22Rv1 (cell line): ENCODE measurements at regions not wholly inside any gene's neighbourhood (a gene's known extent, or its start where the extent isn't known, plus 50 kb on each side); places are given as distances from the start of the nearest gene placed in this dataset.

Experiments used
- CTCF ChIP-seq: fragments of 450-650 bp; IDR thresholded peaks from 2 replicates; pipeline ENCODE4 v1.5.1; 2017; ENCODE audit warnings: mild to moderate bottlenecking
- ZFX ChIP-seq: fragments of 450-650 bp; IDR thresholded peaks from 2 replicates; pipeline ENCODE4 v1.6.1; 2017; ENCODE audit warnings: antibody characterized with exemption, borderline replicate concordance

- TF ChIP-seq CTCF (no peak), ZFX (no peak)
Measured at GRCh38 chr16:72355561-72355960, 183.6 kb upstream of the PMFBP1 start.
